ENCODE measurements at regions not wholly inside any gene's neighbourhood (a gene's known extent, or its start where the extent isn't known, plus 50 kb on each side); places are given as distances from the start of the nearest gene placed in this dataset.

GRCh38 chr1:220348211-220348610, 76.0 kb upstream of the RAB3GAP2 start:
- TF ChIP-seq CTCF (IDR thresholded peaks at IDR 0.05; ENCODE audit: low read depth, low read length, poor library complexity, severe bottlenecking), result no peak
- TF ChIP-seq EZH2phosphoT487 (IDR thresholded peaks at IDR 0.05; ENCODE audit: borderline replicate concordance, low read length), result no peak

All from DOHH2 (cell line).